Bronchial epithelial cell (primary cell): ENCODE measurements at regions not wholly inside any gene's neighbourhood (a gene's known extent, or its start where the extent isn't known, plus 50 kb on each side); places are given as distances from the start of the nearest gene placed in this dataset.

Experiments used
- DNase-seq: peaks from one replicate; pipeline ENCODE4 v3.0.0-alpha.2; 2010; ENCODE audit warnings: low read depth
- FAIRE-seq: peaks from 2 replicates; lab custom pipeline; 2011; peaks lifted over from hg19 to GRCh38; lab: Jason Lieb, UNC
- H3K27me3 ChIP-seq: 2 replicates; pipeline ENCODE4 v1.5.1; 2011; ENCODE audit warnings: low read length; ENCODE audit not compliant: control insufficient read depth, insufficient read depth
- H3K36me3 ChIP-seq: 2 replicates; pipeline ENCODE4 v1.5.1; 2011; ENCODE audit warnings: low read length; ENCODE audit not compliant: control insufficient read depth, insufficient read depth
- H3K4me3 ChIP-seq: 2 replicates; pipeline ENCODE4 v1.5.1; 2011; ENCODE audit warnings: mild to moderate bottlenecking, low read depth, low read length, control low read depth
- CTCF ChIP-seq: IDR thresholded peaks from 2 replicates; pipeline ENCODE4 v1.5.1; 2011; ENCODE audit warnings: mild to moderate bottlenecking, moderate library complexity, low read length, control low read depth, inconsistent platforms; ENCODE audit not compliant: insufficient read depth, severe bottlenecking

DNA sequence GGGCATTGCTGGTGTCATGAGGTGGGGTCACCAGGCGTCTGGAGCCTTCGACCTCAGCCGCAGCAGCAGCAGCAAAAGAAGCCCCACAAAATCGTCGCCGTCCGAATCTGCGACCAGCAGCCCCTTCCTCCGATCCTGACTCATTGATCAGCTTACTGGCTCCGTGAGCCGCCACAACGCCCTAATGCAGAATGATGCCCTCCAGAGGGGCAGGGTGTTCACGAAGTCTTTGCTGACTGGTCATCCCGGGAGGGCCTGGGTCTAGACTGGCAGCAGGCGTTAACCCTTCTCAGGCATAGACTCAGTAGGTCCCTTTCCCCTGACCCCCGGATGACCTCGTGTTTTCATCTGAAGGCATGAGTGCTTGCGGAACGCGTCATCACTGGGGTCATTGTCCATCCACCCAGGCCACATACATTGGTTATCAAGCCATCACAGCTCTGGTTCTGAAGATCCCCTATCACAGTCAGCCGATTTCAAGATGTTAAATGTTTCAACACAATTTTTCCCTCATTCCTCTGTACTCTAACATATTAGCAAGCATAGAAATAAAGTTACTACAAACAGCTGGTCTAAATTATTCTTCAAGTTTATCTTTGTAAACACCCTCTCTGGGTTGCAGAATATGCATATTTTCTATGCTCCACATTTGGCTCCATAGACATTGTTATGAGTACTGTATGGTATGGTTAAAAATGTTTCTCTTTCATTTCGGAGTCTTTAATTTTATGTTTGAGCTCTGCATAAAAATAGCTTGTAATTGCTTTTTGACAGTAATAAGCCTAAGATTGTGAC lies 83.3 kb upstream of the SALL3 start:
- TF ChIP-seq CTCF, result no peak
- DNase-seq (no peak), FAIRE-seq (no peak)
- no peak overlapping the region for H3K4me3 ChIP-seq
- no peaks in the 10 kb centered on the region for H3K36me3 ChIP-seq
- no peaks in the 10 kb centered on the region for H3K27me3 ChIP-seq

DNA sequence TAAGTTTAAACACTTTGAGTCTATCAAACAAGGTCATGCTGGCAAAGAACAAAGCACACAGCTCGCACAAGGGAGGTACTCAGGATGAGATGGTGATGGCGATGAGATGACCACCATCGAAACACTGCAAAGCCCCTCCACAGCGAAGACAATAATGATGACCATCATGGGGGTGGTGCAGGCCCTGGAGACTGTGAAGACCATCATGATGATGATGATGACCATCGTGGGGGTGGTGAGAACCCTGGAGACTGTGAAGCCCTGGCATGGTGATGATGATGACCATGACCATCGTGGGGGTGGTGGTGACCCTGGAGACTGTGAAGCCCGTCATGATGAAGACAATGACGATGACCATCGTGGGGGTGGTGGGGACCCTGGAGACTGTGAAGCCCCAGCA lies 81.6 kb upstream of the SALL3 start:
- Histone ChIP-seq H3K36me3 (no peaks in the 10 kb centered on the region), H3K4me3 (no peak overlapping the region), H3K27me3 (no peaks in the 10 kb centered on the region)
- no peak for FAIRE-seq
- no peak for DNase-seq
- no peak for TF ChIP-seq CTCF

DNA sequence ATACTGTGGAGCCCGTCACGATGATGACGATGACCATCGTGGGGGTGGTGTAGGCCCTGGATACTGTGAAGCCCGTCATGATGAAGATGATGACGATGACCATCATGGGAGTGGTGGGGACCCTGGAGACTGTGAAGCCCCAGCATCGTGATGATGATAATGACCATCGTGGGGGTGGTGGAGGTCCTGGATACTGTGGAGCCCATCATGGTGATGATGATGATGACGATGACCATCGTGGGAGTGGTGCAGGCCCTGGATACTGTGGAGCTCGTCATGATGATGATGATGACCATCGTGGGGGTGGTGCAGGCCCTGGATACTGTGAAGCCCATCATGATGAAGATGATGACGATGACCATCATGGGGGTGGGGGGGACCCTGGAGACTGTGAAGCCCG lies 81.0 kb upstream of the SALL3 start:
- no peak for TF ChIP-seq CTCF
- Histone ChIP-seq H3K27me3 (no peaks in the 10 kb centered on the region), H3K36me3 (no peaks in the 10 kb centered on the region), H3K4me3 (no peak overlapping the region)
- FAIRE-seq (no peak), DNase-seq (no peak)

GRCh38 chr18:78899241-78899640 lies 80.4 kb upstream of the SALL3 start:
- Histone ChIP-seq H3K4me3 (no peak overlapping the region), H3K27me3 (no peaks in the 10 kb centered on the region), H3K36me3 (no peaks in the 10 kb centered on the region)
- no peak for DNase-seq
- no peak for TF ChIP-seq CTCF
- FAIRE-seq, result no peak

GRCh38 chr18:78900938-78901909 lies 78.4 kb upstream of the SALL3 start:
- FAIRE-seq (no peak), DNase-seq (no peak)
- Histone ChIP-seq H3K36me3 (no peaks in the 10 kb centered on the region), H3K4me3 (no peak overlapping the region), H3K27me3 (no peaks in the 10 kb centered on the region)
- no peak for TF ChIP-seq CTCF
